ENCODE measurements at regions not wholly inside any gene's neighbourhood (a gene's known extent, or its start where the extent isn't known, plus 50 kb on each side); places are given as distances from the start of the nearest gene placed in this dataset.

GRCh38 chr2:121021685-121022084 lies 263.3 kb downstream of the TFCP2L1 start:
- FAIRE-seq: no peak
- no peak for DNase-seq (ENCODE audit: extremely low spot score, insufficient read length, low read depth)

GRCh38 chr2:121028577-121028976 lies 256.4 kb downstream of the TFCP2L1 start:
- FAIRE-seq (no peak), DNase-seq (ENCODE audit: extremely low spot score, insufficient read length, low read depth) (no peak)

GRCh38 chr2:121030523-121030922 lies 254.5 kb downstream of the TFCP2L1 start:
- FAIRE-seq (no peak), DNase-seq (ENCODE audit: extremely low spot score, insufficient read length, low read depth) (no peak)

- no peak for FAIRE-seq
These were observed 253.2 kb downstream of the TFCP2L1 start for GRCh38 chr2:121031568-121032340.

GRCh38 chr2:121033461-121033996 lies 251.5 kb downstream of the TFCP2L1 start:
- FAIRE-seq (no peak), DNase-seq (ENCODE audit: extremely low spot score, insufficient read length, low read depth) (no peak)

More at GRCh38 chr2:121031568-121032340, 253.2 kb downstream of the TFCP2L1 start:
- DNase-seq (ENCODE audit: extremely low spot score, insufficient read length, low read depth): no peak

GRCh38 chr2:121034551-121034950 lies 250.5 kb downstream of the TFCP2L1 start:
- DNase-seq (ENCODE audit: extremely low spot score, insufficient read length, low read depth) (no peak), FAIRE-seq (no peak)

GRCh38 chr2:121036226-121036692 lies 248.7 kb downstream of the TFCP2L1 start:
- DNase-seq (ENCODE audit: extremely low spot score, insufficient read length, low read depth): no peak

GRCh38 chr2:121037480-121037879 lies 247.5 kb downstream of the TFCP2L1 start:
- DNase-seq (ENCODE audit: extremely low spot score, insufficient read length, low read depth): no peak
- FAIRE-seq: no peak

More at GRCh38 chr2:121036226-121036692, 248.7 kb downstream of the TFCP2L1 start:
- FAIRE-seq: no peak

GRCh38 chr2:121038031-121038430 lies 247.0 kb downstream of the TFCP2L1 start:
- FAIRE-seq: no peak
- DNase-seq (ENCODE audit: extremely low spot score, insufficient read length, low read depth): no peak

- no peak for FAIRE-seq
- DNase-seq (ENCODE audit: extremely low spot score, insufficient read length, low read depth): no peak
These were observed 246.6 kb downstream of the TFCP2L1 start for GRCh38 chr2:121038431-121038830.

- DNase-seq (ENCODE audit: extremely low spot score, insufficient read length, low read depth) (no peak), FAIRE-seq (no peak)
These were observed 245.9 kb downstream of the TFCP2L1 start for GRCh38 chr2:121038891-121039616.

GRCh38 chr2:121039679-121040078 lies 245.3 kb downstream of the TFCP2L1 start:
- DNase-seq (ENCODE audit: extremely low spot score, insufficient read length, low read depth) (no peak), FAIRE-seq (no peak)

- FAIRE-seq (no peak), DNase-seq (ENCODE audit: extremely low spot score, insufficient read length, low read depth) (no peak)
These were observed 243.5 kb downstream of the TFCP2L1 start for GRCh38 chr2:121041516-121041915.

- FAIRE-seq (no peak), DNase-seq (ENCODE audit: extremely low spot score, insufficient read length, low read depth) (no peak)
These were observed 241.8 kb downstream of the TFCP2L1 start for GRCh38 chr2:121043061-121043826.

GRCh38 chr2:121043827-121044222 lies 241.2 kb downstream of the TFCP2L1 start:
- DNase-seq (ENCODE audit: extremely low spot score, insufficient read length, low read depth) (no peak), FAIRE-seq (no peak)

GRCh38 chr2:121044412-121044811 lies 240.6 kb downstream of the TFCP2L1 start:
- no peak for DNase-seq (ENCODE audit: extremely low spot score, insufficient read length, low read depth)

GRCh38 chr2:121045245-121045644 lies 239.8 kb downstream of the TFCP2L1 start:
- DNase-seq (ENCODE audit: extremely low spot score, insufficient read length, low read depth): no peak
- FAIRE-seq: no peak

More at GRCh38 chr2:121044412-121044811, 240.6 kb downstream of the TFCP2L1 start:
- no peak for FAIRE-seq

- FAIRE-seq (no peak), DNase-seq (ENCODE audit: extremely low spot score, insufficient read length, low read depth) (no peak)
These were observed 238.7 kb downstream of the TFCP2L1 start for GRCh38 chr2:121046335-121046734.

- no peak for FAIRE-seq
- no peak for DNase-seq (ENCODE audit: extremely low spot score, insufficient read length, low read depth)
These were observed 237.6 kb downstream of the TFCP2L1 start for GRCh38 chr2:121047383-121047782.

GRCh38 chr2:121049131-121049530 lies 235.9 kb downstream of the TFCP2L1 start:
- DNase-seq (ENCODE audit: extremely low spot score, insufficient read length, low read depth) (no peak), FAIRE-seq (no peak)

Measured in GM18507 (cell line).